ENCODE measurements at regions not wholly inside any gene's neighbourhood (a gene's known extent, or its start where the extent isn't known, plus 50 kb on each side); places are given as distances from the start of the nearest gene placed in this dataset.

DNA sequence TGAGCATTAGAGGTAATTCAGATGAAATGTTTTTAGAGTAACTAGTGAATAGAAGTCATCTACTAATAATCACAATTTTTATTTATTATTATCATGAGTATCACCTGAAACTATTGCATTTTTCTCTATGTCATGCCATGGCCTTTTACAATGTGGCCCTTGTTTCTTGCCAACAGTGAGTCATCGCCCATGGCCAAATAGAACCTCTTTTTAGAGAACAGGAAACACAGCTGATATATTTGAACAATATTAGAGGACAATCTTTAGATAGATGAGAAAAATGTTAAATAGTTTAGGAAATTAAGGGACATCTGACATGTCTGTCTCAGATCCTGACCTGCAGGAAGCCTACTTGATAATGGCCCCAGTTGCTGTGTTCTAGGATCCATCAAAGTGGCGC, 1584.4 kb upstream of the GOT2 start:
- no peak overlapping the region for H3K9ac ChIP-seq (ENCODE audit: low read length)
- H3K36me3 ChIP-seq (ENCODE audit: low read depth, low read length), result no peaks in the 10 kb centered on the region
- H3K27ac ChIP-seq (ENCODE audit: low read length), result no peak overlapping the region
- no peak for ATAC-seq
- H3K79me2 ChIP-seq (ENCODE audit: low read length), result no peaks in the 10 kb centered on the region
- no TSS peak for BruUV-seq (replicated peaks)
- ChIA-PET CTCF (no interaction called here), POLR2A (ENCODE audit: unreplicated experiment) (no interaction called here)
- no peaks in the 10 kb centered on the region for H3K4me1 ChIP-seq (ENCODE audit: insufficient read depth, low read length)
- H3K4me2 ChIP-seq (ENCODE audit: low read length), result no peak overlapping the region
- no peaks in the 10 kb centered on the region for H3K9me3 ChIP-seq (ENCODE audit: low read length)
- DNase-seq, result no peak
- TF ChIP-seq, protein P1, sequence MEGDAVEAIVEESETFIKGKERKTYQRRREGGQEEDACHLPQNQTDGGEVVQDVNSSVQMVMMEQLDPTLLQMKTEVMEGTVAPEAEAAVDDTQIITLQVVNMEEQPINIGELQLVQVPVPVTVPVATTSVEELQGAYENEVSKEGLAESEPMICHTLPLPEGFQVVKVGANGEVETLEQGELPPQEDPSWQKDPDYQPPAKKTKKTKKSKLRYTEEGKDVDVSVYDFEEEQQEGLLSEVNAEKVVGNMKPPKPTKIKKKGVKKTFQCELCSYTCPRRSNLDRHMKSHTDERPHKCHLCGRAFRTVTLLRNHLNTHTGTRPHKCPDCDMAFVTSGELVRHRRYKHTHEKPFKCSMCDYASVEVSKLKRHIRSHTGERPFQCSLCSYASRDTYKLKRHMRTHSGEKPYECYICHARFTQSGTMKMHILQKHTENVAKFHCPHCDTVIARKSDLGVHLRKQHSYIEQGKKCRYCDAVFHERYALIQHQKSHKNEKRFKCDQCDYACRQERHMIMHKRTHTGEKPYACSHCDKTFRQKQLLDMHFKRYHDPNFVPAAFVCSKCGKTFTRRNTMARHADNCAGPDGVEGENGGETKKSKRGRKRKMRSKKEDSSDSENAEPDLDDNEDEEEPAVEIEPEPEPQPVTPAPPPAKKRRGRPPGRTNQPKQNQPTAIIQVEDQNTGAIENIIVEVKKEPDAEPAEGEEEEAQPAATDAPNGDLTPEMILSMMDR (conservative IDR thresholded peaks at IDR 0.05; ENCODE audit: low read depth, low read length), result no peak
- TF ChIP-seq EZH2 (IDR thresholded peaks at IDR 0.05; ENCODE audit: low read length, unreplicated experiment), result no peak
- TF ChIP-seq EZH2phosphoT487 (IDR thresholded peaks at IDR 0.05; ENCODE audit: borderline replicate concordance, low read length), result no peak
- H3K9me2 ChIP-seq (replicated peaks; ENCODE audit: low read length), result no peaks in the 10 kb centered on the region
- H2AFZ ChIP-seq (ENCODE audit: low read length), result no peak overlapping the region
- no peaks in the 10 kb centered on the region for H4K20me1 ChIP-seq (ENCODE audit: low read length)
- H3K4me3 ChIP-seq (ENCODE audit: low read length), result no peak overlapping the region
- no peaks in the 10 kb centered on the region for H3F3A ChIP-seq (ENCODE audit: low read length, unreplicated experiment)
- intact Hi-C loops (cut with micrococcal nuclease), result no loop called here
- no peaks in the 10 kb centered on the region for H3K27me3 ChIP-seq (ENCODE audit: low read length)

DNA sequence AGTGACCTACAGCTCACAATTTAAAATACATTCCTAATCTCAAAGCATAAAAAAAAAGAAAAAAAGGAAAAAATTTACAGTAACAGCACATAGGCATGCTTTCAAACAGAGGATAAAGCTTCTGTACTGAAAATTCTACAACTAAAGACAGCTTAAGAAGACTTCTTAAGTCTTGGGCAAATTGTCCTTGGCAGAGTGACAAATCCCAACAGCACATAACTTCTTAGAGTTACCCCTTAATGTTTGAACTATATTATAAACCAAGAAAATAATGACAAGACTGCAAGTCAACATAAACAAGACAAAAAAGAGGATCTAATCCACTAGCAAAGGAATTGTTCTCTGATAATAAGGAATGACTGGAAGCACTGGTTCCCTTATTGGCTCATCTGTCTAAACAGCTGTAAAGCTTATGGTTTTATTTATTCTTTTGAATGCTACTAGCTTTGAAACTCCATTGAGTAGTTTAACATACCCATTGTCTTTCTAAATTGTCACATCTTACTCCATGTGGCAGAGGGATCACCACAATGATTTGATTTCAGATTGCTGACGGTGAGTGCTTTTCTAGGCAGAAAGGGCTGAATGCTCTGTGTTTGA, 1576.8 kb upstream of the GOT2 start:
- POLR2A ChIA-PET (ENCODE audit: unreplicated experiment), result no interaction called here
- Histone ChIP-seq H4K20me1 (ENCODE audit: low read length) (no peaks in the 10 kb centered on the region), H3K36me3 (ENCODE audit: low read depth, low read length) (no peaks in the 10 kb centered on the region), H3K9me3 (ENCODE audit: low read length) (no peaks in the 10 kb centered on the region), H3K4me2 (ENCODE audit: low read length) (no peak overlapping the region), H3K27me3 (ENCODE audit: low read length) (no peaks in the 10 kb centered on the region), H3F3A (ENCODE audit: low read length, unreplicated experiment) (no peaks in the 10 kb centered on the region), H3K27ac (ENCODE audit: low read length) (no peak overlapping the region), H3K4me1 (ENCODE audit: insufficient read depth, low read length) (no peaks in the 10 kb centered on the region), H3K4me3 (ENCODE audit: low read length) (no peak overlapping the region), H2AFZ (ENCODE audit: low read length) (no peak overlapping the region), H3K79me2 (ENCODE audit: low read length) (no peaks in the 10 kb centered on the region), H3K9me2 (replicated peaks; ENCODE audit: low read length) (no peaks in the 10 kb centered on the region), H3K9ac (ENCODE audit: low read length) (no peak overlapping the region)
- DNase-seq (no peak), ATAC-seq (no peak)
- CTCF ChIA-PET, result no interaction called here
- intact Hi-C loops (cut with micrococcal nuclease), result no loop called here
- BruUV-seq (replicated peaks), result no TSS peak
- TF ChIP-seq EZH2 (IDR thresholded peaks at IDR 0.05; ENCODE audit: low read length, unreplicated experiment), result no peak
- TF ChIP-seq, protein P1 (conservative IDR thresholded peaks at IDR 0.05; ENCODE audit: low read depth, low read length), result no peak
- TF ChIP-seq EZH2phosphoT487 (IDR thresholded peaks at IDR 0.05; ENCODE audit: borderline replicate concordance, low read length), result no peak

DNA sequence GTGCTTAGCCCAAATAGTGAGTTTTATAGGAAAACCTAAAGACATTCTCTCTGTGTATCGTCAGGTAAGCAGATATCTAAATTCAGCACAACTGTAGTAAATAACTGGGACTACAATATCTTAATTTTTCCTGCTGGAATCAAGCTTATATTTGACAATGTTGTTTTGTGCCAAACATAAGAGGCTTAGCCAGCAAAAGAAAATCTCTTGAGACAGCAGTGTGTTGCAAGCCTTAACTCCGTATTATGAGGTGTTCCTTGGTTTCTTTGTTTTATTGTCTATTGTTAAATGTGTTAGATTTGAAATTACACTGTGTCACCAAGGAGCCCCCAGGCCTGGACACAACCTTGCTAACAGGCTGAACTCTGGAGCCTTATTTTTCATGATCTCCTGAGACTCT, 1570.6 kb upstream of the GOT2 start:
- intact Hi-C loops (cut with micrococcal nuclease), result no loop called here
- CTCF ChIA-PET, result no interaction called here
- H3K27ac ChIP-seq (ENCODE audit: low read length), result no peak overlapping the region

More for the DNA sequence above, 1570.6 kb upstream of the GOT2 start:
- H3K9me2 ChIP-seq (replicated peaks; ENCODE audit: low read length), result no peaks in the 10 kb centered on the region
- H2AFZ ChIP-seq (ENCODE audit: low read length), result no peak overlapping the region
- no peak overlapping the region for H3K4me3 ChIP-seq (ENCODE audit: low read length)
- no peaks in the 10 kb centered on the region for H3K4me1 ChIP-seq (ENCODE audit: insufficient read depth, low read length)
- no peaks in the 10 kb centered on the region for H3K27me3 ChIP-seq (ENCODE audit: low read length)
- POLR2A ChIA-PET (ENCODE audit: unreplicated experiment), result no interaction called here
- DNase-seq (no peak), ATAC-seq (no peak)
- H4K20me1 ChIP-seq (ENCODE audit: low read length), result no peaks in the 10 kb centered on the region
- no peaks in the 10 kb centered on the region for H3K36me3 ChIP-seq (ENCODE audit: low read depth, low read length)
- no peaks in the 10 kb centered on the region for H3K79me2 ChIP-seq (ENCODE audit: low read length)
- no peak overlapping the region for H3K4me2 ChIP-seq (ENCODE audit: low read length)
- no TSS peak for BruUV-seq (replicated peaks)
- no peaks in the 10 kb centered on the region for H3F3A ChIP-seq (ENCODE audit: low read length, unreplicated experiment)
- H3K9ac ChIP-seq (ENCODE audit: low read length), result no peak overlapping the region
- no peaks in the 10 kb centered on the region for H3K9me3 ChIP-seq (ENCODE audit: low read length)
- TF ChIP-seq, protein P1 (conservative IDR thresholded peaks at IDR 0.05; ENCODE audit: low read depth, low read length), result no peak
- TF ChIP-seq EZH2phosphoT487 (IDR thresholded peaks at IDR 0.05; ENCODE audit: borderline replicate concordance, low read length) (no peak), EZH2 (IDR thresholded peaks at IDR 0.05; ENCODE audit: low read length, unreplicated experiment) (no peak)

Data from PC-3 (cell line).